ENCODE measurements at regions not wholly inside any gene's neighbourhood (a gene's known extent, or its start where the extent isn't known, plus 50 kb on each side); places are given as distances from the start of the nearest gene placed in this dataset.

- Histone ChIP-seq H3K36me3 (ENCODE audit: low read length) (no peaks in the 10 kb centered on the region), H3K9me2 (replicated peaks; ENCODE audit: insufficient read depth, low read length) (no peaks in the 10 kb centered on the region), H3K27me3 (ENCODE audit: low read length) (no peaks in the 10 kb centered on the region), H4K20me1 (ENCODE audit: low read depth, low read length) (no peaks in the 10 kb centered on the region), H3K79me2 (ENCODE audit: insufficient read depth, low read length) (no peaks in the 10 kb centered on the region), H3K9me3 (ENCODE audit: insufficient read depth, low read length) (no peaks in the 10 kb centered on the region), H3K9ac (ENCODE audit: low read length) (no peak overlapping the region), H3K4me2 (ENCODE audit: low read depth, low read length, poor library complexity, severe bottlenecking) (no peak overlapping the region), H2AFZ (ENCODE audit: low read depth, low read length, severe bottlenecking) (no peak overlapping the region), H3F3A (ENCODE audit: insufficient read depth) (no peaks in the 10 kb centered on the region), H3K4me3 (ENCODE audit: insufficient read depth, low read length, poor library complexity, severe bottlenecking) (no peak overlapping the region), H3K27ac (ENCODE audit: low read depth, low read length) (no peak overlapping the region)
- no peak for TF ChIP-seq CTCF (IDR thresholded peaks at IDR 0.05; ENCODE audit: insufficient read depth, low read length, poor library complexity, severe bottlenecking)
- no peak for TF ChIP-seq EZH2phosphoT487 (conservative IDR thresholded peaks at IDR 0.05; ENCODE audit: low read length)
Measured at GRCh38 chr14:53845813-53846693, 110.6 kb downstream of the BMP4 start.

- TF ChIP-seq CTCF (IDR thresholded peaks at IDR 0.05; ENCODE audit: insufficient read depth, low read length, poor library complexity, severe bottlenecking) = no peak
- TF ChIP-seq EZH2phosphoT487 (conservative IDR thresholded peaks at IDR 0.05; ENCODE audit: low read length) = no peak
- H3K27me3 ChIP-seq (ENCODE audit: low read length) = no peaks in the 10 kb centered on the region
Measured at GRCh38 chr14:53842938-53843337, 113.7 kb downstream of the BMP4 start.

GRCh38 chr14:53841109-53842099 is 115.2 kb downstream of the BMP4 start:
- no peaks in the 10 kb centered on the region for H3K79me2 ChIP-seq (ENCODE audit: insufficient read depth, low read length)
- H2AFZ ChIP-seq (ENCODE audit: low read depth, low read length, severe bottlenecking) = no peak overlapping the region
- H3K9ac ChIP-seq (ENCODE audit: low read length) = no peak overlapping the region
- H3K9me2 ChIP-seq (replicated peaks; ENCODE audit: insufficient read depth, low read length) = no peaks in the 10 kb centered on the region
- no peak for TF ChIP-seq CTCF (IDR thresholded peaks at IDR 0.05; ENCODE audit: insufficient read depth, low read length, poor library complexity, severe bottlenecking)
- no peak for TF ChIP-seq EZH2phosphoT487 (conservative IDR thresholded peaks at IDR 0.05; ENCODE audit: low read length)
- H3K9me3 ChIP-seq (ENCODE audit: insufficient read depth, low read length) = no peaks in the 10 kb centered on the region
- H3F3A ChIP-seq (ENCODE audit: insufficient read depth) = no peaks in the 10 kb centered on the region
- H3K4me2 ChIP-seq (ENCODE audit: low read depth, low read length, poor library complexity, severe bottlenecking) = no peak overlapping the region
- H3K36me3 ChIP-seq (ENCODE audit: low read length) = no peaks in the 10 kb centered on the region
- no peak overlapping the region for H3K4me3 ChIP-seq (ENCODE audit: insufficient read depth, low read length, poor library complexity, severe bottlenecking)
- no peak overlapping the region for H3K27ac ChIP-seq (ENCODE audit: low read depth, low read length)
- no peaks in the 10 kb centered on the region for H4K20me1 ChIP-seq (ENCODE audit: low read depth, low read length)
- H3K27me3 ChIP-seq (ENCODE audit: low read length) = no peaks in the 10 kb centered on the region

More at GRCh38 chr14:53842938-53843337, 113.7 kb downstream of the BMP4 start:
- no peaks in the 10 kb centered on the region for H3K79me2 ChIP-seq (ENCODE audit: insufficient read depth, low read length)
- no peak overlapping the region for H3K9ac ChIP-seq (ENCODE audit: low read length)
- H3K27ac ChIP-seq (ENCODE audit: low read depth, low read length) = no peak overlapping the region
- no peak overlapping the region for H3K4me2 ChIP-seq (ENCODE audit: low read depth, low read length, poor library complexity, severe bottlenecking)
- no peaks in the 10 kb centered on the region for H3F3A ChIP-seq (ENCODE audit: insufficient read depth)
- no peaks in the 10 kb centered on the region for H3K9me3 ChIP-seq (ENCODE audit: insufficient read depth, low read length)
- no peaks in the 10 kb centered on the region for H3K36me3 ChIP-seq (ENCODE audit: low read length)
- H4K20me1 ChIP-seq (ENCODE audit: low read depth, low read length) = no peaks in the 10 kb centered on the region
- H2AFZ ChIP-seq (ENCODE audit: low read depth, low read length, severe bottlenecking) = no peak overlapping the region
- no peaks in the 10 kb centered on the region for H3K9me2 ChIP-seq (replicated peaks; ENCODE audit: insufficient read depth, low read length)
- H3K4me3 ChIP-seq (ENCODE audit: insufficient read depth, low read length, poor library complexity, severe bottlenecking) = no peak overlapping the region

Data from SU-DHL-6 (cell line).